ENCODE measurements at regions not wholly inside any gene's neighbourhood (a gene's known extent, or its start where the extent isn't known, plus 50 kb on each side); places are given as distances from the start of the nearest gene placed in this dataset.
"Not testable (repeated sequence)": the region's sequence is repeated elsewhere in the genome, so short reads cannot be mapped to it uniquely, and the experiment has no call there.

DNA sequence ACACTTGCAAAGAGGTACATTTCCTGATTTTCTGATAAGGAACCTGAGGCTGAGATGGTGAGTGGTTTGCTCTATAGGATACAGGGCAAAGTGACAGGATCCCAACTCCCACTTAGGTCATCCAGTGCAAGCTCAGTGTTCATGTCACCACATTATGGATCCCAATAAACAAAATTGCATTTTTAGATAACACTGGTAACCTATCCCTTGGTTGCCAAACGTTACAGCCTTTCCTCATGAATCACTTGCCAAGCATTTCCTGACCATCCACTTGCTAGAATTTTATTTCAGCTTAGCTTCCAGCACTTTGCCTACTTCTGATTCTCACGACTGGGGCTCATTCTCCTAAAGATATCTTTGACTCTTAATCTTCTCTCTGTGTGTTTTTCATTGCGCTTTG is 131.4 kb upstream of the ODAD2 start:
- no peak for DNase-seq

DNA sequence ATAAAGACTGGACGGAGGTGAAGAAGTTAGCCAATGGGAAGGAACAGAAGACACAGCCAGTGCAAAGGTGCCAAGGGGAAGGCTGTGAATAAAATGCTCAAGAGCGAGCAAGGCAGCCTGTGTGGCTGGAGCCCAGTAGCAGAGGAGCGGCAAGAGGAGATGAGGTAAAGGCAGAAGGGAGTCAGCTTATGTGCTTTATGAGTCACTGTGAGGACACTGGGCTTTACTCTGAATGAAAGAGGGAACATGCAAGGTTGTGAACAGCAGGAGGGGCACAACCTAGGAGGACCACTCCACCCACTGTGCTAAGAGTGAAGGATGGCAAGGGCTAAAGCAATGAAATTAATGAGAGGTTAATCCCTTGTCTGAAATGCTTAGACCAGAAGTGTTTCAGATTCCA is 129.0 kb upstream of the ODAD2 start:
- no peak for DNase-seq

DNA sequence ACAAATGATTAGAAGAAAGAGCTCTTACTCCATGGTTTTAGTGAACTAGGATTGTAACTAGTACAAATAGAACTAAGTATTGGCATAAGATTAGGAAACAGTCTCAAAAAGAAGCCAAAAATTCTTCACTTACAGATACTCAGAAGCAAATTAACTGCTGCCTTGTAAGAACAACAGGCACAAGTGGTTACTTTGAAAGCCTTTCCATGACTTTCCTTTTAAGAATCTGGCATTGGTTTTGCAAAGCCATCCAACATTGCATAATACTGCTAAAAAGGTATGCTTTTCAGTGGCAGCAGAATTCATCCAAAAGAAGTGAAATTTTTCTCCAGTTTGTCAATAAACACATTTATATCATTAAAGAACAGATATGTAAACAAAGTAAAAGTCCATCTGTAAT is 126.8 kb upstream of the ODAD2 start:
- DNase-seq: no peak

DNA sequence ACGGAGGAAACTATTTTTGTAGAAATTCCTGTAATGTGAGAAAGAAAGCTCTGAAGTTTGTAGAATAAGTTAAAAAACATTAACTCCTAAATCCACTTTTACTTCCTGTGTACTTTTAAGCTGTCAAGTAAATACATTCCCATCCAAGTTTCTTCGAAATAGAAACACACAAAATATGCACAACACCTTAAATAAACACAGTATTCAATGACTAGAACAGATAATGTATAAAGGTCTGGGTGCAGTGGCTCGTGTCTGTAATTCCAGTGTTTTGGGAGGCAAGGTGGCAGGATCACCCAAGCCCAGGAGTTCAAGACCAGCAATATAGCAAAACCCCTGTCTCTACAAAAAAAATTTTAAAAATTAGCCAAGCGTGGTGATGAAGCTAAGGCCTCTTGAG is 121.9 kb upstream of the ODAD2 start:
- no peak for DNase-seq

DNA sequence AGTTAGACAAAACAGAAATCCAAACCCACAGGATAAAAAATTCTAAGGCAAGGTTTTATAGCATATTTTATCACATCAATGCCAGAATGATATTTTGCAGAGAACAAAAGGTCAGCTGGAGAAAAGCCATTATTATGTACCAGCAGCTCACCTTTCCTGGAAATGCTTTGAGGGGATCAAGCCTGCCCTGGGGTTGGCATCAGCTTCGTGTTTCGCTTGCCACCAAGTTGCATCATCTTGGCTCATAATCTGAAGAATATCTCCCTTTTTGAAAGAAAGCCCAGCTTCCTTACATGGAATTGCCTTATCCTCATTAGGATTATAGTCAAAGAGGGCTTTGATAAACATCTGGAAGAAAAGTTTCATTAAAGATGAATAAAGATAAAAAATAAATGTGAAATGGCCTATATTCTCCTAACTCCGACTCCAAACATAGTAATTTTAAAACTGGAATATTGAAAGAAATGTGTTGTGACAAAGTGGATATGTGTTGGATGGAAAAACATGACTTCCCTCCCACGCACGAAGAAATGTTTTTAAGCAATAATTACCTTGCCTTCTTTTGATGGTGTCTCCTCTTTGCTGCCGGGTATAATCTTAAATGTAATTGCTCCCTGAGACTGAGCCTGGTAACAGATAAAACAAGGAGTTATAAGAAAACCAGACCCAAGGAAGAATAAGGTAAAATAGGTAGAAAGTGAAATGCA is 121.3 kb upstream of the ODAD2 start:
- no peak for DNase-seq

DNA sequence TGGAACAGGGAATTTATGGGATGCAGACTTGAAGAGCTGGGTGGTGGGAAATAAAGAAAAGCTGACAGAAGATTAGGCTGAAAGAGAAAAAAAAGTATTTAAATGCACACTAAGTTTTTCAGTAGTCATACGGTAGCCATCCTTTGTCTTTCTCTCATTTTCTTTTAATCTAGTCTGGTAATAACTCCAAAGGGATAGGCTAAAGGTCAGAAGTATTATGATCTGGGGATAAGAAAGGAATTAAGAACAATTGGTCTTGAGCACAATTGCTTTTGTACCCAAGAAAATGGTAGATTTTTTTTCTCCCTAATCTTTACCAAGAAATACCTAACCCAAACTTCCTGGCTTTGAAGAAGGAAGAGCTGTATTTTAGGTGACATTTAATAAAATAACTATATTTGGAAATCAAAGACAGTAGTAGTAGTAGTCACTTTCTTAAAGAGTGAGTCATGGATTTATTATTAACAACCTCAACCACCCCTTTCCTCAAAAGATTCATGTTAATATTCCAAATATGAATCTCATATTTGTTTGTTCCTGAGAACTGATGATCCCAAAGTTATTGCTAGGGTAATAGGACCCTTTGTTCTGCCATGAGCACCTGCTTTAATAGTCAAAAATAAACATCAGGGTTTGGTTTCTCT is 120.2 kb upstream of the ODAD2 start:
- DNase-seq: no peak

DNA sequence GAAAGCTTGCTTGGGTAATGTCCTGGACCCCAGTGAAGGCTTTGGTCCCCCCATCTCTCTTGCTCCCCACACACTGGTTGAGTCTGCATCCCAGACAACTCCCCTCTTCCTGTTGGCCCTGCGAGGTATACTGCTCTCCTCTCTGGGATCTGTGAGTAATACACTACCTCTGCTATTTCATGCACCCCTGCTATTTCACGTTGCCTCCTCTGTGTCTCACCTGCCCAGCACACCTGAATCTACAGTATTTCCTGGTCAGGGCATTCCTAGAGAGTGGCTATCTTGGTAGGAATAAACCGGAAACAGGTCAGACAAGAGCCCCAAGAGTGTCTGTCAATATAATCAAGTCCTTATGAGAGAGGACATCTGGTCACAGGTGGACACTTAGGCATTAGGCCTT is 114.3 kb upstream of the ODAD2 start:
- no peak for DNase-seq

DNA sequence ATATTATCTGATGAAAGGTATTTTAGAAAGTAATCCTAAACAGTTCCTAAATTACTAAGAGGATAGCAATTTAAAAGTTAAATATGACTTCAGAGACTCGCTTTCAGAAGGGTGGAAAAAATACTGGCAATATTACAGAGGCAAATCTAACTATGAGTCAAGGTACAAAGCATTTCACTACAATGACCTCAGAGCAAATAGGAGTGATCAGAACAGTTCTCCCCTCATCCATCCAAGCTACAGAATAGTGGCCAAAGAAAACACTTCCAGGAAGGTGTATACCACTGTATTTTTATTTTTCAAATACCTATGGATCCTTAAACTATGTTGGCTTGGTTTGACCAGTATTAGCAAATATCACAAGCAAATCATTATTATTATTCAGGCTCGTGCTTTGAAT is 112.8 kb upstream of the ODAD2 start:
- no peak for DNase-seq

DNA sequence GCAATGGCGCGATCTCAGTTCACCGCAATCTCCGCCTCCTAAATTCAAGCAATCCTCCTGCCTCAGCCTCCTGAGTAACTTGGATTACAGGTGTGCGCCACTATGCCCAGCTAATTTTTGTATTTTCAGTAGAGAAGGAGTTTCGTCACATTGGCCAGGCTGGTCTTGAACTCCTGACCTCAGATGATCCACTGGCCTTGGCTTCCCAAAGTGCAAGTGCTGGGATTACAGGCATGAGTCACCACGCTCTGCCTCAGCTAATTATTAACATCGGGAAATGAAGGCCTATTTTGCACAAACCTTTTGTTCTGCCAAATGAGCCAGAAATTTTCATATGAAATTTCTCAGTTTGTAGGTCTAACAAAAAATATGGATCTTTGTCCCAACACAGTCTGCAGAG is 106.7 kb upstream of the ODAD2 start:
- no peak for DNase-seq

DNA sequence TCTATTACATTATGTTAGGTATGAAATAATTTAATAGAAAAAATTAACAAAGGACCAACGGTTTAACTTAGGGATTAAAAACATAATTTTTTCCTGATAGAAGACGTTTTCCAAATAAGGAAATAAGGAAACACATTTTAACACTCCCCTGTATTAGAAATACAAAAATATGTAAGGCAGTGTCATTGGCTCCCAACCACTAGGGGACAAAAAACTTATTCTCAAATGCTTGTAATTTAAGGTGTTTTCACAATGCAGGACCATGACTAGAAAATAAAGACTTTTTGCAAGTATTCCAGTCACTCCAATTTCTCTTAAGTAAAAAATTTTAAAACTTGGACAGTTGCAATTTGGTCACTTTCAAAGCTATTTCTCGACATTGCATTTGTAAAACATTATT is 98.8 kb upstream of the ODAD2 start:
- no peak for DNase-seq

DNA sequence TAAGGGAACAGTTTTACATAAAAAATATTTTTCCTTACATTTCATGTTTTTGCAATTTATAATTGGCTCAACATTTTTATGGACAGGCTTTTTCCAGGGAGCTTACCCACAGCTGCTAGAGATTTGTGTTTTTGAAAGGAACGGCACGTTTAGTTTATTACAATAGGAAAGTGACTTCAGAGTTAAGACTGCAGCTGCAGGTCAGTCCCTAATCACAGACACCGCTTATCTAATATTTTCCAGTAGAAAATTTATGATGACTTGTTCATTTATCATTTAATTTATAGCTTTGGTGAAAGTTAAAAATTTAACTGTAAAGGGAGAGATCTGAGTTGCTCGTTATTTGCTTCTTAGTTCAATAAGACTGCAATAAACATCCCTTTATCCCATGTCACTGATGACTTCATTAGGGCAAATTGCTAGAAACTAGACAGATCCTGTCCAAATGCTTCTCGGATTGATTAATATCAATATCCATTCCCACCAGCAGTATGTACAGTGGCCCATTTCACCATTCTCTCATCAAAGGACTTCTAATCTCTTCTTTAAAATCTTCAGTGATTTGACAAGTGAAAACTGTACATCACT is 97.0 kb upstream of the ODAD2 start:
- DNase-seq: no peak

DNA sequence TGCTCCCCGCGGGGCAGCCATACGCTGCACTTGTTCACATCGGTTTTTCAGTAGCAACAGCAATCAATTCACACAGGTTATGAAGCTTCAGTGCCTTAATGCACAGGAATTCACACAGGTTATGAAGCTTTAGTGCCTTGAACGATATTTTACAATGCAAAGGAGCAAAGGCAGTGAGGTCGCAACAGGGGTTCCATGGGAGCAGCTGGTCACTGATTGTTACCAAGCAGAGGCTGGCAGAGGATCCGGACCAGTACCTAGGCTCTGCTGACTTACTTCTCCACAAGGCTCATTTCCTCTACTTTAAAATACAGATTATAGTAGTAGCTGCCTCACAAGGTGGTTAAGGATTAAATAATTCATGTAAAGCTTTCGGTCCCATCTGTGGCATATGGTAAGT is 95.2 kb upstream of the ODAD2 start:
- DNase-seq: no peak

DNA sequence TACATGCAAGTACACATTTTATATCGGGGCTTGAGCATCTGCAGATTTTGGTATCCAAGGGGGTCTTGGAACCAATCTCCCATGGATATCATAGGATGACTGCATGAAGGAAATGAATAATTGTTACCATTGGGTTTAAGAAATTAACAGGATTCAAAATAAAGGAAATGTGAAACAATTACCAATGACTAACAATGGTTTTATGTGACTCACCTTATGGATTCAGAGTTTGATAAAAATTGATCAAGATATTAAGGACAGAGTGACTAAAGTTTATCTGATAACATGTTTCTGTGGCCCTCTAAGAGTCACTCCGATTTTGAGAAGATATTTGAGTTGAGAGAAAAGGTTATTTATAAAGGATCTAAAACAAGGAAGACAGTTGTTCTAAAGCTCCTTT is 93.0 kb upstream of the ODAD2 start:
- no peak for DNase-seq

DNA sequence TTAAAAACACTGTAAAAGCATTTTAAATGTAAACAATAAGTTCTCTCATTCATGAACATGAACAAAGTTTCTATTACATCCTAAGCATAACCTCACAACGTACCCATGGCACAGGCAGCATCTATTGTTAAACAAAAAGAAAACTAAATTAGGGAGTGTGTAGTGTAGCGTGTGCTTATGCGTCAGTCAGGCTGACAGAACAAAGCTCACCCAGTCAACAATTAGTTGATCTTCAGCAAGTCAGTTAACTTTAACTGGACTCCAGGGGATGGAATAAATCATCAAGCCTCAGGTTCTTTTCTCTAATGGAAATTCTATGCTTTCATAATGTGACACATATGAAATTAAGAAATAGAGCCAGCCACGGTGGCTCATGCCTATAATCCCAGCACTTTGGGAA is 91.6 kb upstream of the ODAD2 start:
- no peak for DNase-seq

DNA sequence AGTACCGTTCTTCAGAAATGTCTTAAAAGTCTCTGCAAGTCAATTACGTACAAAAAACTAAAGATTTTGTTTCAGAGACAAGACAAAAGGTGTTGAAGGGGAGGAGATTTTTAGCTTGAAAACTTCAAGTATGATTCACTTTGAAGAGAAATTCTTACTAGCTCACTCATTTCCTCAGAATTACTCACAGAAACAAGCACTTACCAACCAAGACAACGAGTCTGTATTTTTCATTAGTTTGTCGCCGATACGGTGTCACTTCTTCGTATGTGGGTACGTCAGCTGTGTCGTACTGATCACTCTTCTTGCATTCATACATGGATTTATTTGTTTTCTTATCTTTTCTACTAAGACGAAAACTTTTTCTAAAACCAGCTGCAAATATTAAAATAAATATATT is 90.6 kb upstream of the ODAD2 start:
- DNase-seq: no peak

DNA sequence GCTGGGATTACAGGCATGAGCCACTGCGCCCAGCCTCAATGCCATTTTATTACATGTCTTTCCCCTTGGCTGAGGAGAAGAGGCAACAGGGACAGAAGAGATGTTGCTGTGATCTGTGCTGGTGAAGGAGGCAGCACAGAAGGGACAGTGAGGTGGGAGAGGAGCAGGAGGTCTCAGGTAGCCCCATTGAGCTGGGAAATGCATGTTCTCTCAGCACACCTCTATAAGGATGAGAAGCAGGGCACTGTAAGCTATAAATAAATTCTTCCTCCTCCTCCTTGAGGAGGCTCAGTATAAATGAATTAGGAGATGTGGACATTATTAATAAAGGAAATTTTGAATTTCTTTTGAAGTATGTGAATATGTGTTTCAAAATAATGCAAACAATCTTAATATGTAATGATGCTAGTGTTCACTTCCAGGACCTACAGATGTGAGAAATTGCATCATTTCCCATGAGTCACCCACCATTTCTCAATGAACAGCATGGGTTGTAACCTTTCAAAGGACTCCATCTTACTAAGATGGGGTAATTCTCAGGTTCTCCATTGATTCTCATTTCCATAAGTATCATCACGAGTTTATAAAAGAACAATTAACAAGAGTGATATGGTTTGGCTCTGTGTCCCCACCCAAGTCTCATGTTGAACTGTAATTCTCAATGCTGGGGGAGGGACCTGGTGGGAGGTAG is 88.9 kb upstream of the ODAD2 start:
- peak; percentile 44 for DNase-seq

DNA sequence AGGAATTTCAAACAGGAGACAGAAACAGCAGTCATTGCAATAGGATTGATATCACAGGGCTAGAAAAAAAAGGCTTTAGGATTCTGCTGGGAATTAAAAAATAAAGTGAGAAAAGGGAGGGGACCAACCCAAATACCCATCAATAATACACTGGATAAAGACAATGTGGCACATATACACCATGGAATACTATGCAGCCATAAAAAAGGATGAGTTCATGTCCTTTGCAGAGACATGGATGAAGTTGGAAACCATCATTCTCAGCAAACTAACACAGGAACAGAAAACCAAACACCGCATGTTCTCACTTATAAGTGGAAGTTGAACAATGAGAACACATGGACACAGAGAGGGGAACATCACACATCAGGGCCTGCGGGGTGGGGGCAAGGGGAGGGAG is 86.9 kb upstream of the ODAD2 start:
- DNase-seq: not testable (repeated sequence)

DNA sequence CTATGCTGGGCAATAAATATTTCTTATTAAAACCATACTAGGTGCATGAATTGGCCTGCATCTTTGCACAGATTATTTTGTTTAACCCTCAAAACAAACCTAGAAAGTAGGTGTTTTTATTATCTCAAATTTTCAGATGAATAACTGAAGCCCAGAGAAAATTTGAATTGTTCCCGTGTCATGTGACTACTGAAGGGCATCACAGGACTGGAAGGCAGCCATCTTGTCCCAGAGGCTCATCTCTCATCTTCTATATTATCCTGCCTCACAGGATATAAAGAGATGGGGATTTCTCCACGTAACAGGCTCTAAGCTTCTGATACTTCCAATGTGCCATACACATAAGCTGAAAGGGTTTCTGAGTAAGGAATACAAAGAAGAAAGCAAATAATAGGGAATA is 84.0 kb upstream of the ODAD2 start:
- no peak for DNase-seq

DNA sequence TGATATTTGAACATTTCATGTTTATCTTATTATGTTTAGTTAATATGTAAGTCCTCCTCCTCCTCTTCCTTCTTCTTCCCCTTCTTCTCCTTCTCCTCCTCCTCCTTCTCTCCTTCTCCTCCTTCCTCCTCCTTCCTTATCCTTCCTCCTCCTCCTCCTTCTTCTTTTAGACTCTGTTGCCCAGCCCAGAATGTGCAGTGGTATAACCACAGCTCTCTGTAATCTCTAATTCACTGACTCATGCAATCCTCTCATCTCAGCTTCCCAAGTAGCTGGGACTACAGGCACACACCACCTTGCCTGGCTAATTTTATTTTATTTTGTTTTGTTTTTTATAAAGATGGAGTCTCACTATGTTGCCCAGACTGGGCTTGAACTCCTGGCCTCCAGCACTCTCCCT is 83.4 kb upstream of the ODAD2 start:
- no peak for DNase-seq

DNA sequence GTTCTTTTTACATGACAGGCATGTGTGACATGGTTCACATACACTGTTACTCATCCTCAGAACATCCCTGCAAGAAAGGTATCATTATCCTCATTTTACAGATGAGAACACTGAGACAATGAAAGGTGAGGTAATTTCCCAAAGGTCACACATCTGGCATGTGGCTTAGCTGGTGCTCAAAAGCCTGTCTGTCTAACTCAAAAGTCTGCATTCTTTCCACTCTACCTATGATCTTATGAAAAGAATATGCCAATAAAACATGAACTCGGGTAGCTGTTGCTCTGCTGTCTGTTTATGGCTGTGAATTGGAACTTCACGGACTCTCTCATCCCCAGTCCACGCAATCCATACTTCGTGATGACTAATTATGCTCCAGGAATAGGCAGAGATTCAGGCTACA is 79.0 kb upstream of the ODAD2 start:
- DNase-seq: no peak

DNA sequence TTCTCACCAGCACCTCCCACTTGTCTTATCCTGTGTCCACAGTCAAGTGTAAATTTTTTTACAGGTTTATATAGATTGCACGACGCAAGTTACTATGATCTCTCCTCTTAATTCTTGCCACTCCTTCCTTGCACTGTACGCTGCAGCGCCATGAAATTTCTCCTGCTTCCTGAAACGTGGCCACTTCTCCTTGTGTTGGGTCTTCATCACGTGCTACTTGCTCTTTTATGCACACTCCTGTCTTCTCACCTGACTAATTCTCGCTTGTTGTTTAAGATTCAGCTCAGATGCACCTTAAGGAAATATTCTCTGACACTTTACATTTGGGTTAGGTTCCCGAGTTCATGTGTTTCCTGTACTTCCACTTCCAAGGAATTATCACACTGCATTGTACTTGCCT is 76.5 kb upstream of the ODAD2 start:
- DNase-seq: no peak

DNA sequence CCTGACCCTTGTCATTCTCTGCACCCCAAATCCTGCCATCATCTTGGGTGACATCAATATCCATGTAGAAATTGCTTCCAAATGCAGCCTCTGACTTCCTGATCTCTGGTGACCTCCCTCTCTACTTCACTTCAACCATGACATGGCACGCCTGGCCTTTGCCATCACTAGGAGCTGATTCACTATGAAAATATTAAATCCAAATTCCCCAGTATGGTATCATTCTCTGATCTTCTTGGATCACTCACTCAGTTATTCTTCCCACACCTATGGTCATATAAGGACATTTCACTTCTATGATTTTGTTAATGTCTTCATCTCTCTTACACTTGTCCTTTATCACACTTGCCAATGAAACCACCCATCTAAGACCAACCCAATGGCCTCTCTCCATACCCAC is 73.7 kb upstream of the ODAD2 start:
- DNase-seq: no peak

DNA sequence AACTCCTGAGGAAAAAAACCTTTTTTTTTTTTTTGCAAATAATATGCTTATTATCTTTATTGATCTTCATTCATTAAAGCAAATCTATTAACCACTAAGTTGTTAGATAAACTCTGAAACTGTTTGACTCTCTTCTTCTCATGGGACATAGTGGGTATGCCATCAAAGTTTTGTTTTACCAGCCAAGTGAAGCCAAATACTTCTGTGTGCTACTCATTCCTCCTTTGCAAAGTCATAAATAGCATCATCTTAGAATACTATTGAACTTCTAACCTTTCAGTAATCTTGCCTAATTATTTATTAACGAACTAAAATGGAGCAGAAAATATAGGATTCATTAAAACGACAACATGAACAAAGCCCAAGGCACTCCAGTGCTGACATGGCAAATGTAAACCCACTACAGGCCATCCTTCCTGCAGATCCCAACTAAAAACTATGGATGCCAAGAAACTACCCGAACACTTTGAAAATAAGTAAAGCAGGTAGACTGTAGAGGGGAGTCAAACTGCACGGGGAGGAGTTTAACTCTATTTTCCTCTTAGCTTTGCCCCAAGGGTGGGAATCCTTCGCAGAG is 61.2 kb upstream of the ODAD2 start:
- no peak for DNase-seq

DNA sequence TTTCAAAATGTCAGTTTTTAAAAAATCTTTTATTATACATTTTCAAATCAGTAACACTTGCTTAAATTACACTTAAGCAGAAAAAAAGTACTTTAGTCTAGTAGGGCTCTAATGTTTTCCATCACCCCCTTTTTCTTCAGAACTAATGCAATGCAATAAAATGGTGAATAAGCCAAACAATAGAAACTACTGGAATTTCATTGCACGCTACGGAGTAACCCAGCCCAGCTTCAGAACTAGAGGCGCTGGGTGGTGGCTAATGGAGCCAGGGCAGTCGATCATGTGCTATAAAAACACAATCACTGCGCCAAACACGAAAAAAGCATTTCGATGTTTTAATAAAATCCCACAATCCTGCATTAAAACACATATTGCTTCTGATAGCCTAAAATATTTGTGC is 59.9 kb upstream of the ODAD2 start:
- DNase-seq: no peak
